ENCODE measurements at regions not wholly inside any gene's neighbourhood (a gene's known extent, or its start where the extent isn't known, plus 50 kb on each side); places are given as distances from the start of the nearest gene placed in this dataset.
A peak's percentile ranks its signal among the peaks of the same experiment; 100 is the strongest.

DNA sequence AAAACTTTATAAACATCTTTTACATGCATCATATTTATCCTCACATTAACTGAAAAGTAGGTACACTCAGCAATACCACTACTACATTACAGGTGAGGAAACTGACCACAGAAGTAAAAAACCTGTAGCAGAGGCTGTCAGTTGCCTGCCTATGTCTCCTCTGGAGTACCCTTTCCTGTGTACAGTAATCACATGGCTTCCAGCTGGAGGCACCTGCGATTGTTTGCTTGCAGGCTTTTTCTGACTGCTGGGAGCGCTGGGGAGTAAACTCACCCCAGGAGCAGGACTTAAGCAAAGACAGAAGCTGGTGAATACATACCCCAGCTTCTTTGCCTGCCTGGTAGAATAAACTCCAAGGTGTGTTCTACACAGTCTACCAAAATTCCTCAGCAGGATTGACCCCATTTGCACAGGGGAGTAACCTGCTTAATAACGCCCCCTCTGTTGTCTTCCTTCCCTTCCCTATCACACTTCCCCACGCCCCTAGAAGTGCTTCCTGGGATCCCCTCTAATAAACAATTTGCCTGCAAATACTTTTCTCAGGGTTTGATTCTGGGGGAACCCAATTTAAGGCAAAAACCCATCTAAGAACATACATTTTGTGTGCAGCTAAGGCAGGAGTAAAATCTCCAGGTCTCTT, 138.9 kb downstream of the PTH2R start:
- peak; percentile 52 for DNase-seq

DNA sequence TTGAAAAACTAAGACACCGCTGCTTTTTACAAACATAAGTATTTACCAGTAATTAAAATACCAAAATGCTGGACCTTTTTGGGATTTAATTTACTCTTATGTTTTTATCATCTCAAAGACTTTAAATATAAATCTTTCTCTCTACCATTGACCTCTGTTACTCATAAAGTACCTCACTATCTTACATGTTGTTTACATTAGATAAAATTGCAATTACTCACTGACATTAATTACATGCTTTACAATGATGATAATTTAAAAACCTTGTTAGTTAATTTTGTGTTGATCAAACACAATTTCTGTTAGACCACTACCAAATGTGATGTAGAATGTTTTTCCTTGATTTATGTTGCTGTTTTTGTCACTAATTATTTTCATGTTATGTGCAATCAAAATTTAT, 139.5 kb downstream of the PTH2R start:
- DNase-seq, result no peak

DNA sequence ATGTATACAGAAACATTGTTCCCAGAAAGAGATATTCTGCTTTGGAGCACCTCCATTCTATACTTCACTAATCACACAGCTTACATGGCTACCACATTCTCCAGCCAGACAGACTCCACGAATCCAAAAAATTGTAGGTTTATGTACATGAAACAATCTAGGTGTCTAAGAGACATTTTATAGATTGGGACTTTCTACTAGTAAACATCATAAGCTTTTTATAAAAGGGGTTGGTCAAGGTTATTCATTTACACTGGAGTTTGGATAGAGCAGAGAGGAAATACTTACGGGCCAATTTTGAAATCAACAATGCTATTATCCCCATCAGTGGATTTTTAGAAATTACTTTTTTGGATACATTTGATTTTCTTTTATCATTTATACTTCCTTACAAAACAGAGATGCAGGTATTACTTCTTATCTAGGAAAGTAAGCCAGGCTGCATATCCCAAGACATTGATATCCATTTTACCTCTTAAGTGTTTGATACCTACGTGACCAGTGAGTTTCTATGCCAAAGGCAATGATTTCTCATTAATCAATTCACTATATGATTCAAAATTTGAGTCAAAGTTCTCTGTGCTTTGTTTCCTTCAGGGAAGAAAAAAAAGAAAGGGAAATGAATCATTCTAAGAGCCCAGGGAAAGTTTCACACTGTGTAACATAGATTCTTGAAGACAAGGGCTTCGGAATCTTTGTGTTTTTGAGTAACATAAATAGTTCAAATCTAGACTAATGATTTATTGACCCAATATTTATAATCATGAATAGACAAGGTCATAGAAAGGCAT, 140.5 kb downstream of the PTH2R start:
- DNase-seq, result no peak

DNA sequence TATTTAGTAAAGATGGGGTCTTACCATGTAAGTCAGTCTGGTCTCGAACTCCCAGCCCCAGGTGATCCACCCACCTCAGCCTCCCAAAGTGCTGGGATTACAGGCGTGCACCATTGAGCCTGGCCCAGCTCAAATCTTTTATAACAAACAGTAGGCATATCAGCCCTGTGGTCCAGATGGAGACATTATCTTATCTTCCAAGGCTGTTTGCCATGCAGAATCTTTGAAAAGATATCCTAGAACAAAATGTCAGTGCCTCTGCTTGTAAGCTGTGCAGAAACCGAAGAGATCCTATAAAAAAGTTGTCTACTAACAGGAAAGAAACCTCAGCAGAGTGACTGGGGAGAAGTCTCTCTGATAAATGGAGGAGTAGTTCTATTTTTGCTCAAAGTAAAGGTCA, 142.1 kb downstream of the PTH2R start:
- DNase-seq, result no peak

DNA sequence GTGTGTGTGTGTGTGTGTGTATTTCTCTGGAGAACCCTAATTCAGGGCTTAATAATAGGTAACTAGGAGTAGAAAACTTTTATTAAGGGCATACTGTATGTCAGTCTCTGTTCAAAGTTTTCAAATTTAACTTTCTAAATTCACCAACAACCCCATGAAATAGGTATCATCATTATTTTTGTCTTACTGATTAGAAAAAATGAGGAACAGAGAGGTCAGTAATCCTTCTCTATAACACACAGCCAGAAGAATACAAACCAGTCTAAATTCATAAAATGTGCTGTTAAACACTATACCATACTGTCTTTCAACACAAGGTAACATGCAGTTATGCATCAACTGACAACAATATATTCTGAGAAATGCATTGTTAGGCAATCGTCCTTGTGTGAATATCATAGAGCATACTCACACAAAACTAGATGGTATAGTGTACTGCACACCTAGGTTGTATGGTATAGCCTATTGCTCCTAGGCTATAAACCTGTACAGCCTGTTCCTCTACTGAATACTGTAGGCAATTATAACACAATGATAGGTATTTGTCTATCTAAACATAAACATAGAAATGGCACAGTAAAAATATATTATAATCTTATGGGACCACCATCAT, 143.1 kb downstream of the PTH2R start:
- DNase-seq, result no peak

DNA sequence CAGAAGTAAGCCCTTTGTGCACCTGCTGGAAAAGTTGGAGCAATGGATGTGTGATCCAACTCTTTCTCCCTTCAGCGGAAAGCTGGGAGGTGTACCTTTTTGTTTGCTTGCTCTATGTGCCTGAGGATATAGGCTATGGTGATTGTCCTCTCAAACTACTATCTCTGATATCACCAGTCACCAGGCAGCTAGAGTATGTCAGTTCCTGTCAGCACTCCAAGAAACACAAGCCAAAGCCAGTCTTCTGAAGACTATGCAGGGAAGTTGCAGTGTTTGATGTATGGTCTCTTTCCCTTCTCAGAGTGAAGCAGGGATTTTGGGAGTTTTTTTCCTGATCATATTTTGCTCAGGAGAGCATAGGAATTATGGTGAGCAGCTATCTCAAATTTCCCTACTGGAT, 146.4 kb downstream of the PTH2R start:
- DNase-seq, result no peak

DNA sequence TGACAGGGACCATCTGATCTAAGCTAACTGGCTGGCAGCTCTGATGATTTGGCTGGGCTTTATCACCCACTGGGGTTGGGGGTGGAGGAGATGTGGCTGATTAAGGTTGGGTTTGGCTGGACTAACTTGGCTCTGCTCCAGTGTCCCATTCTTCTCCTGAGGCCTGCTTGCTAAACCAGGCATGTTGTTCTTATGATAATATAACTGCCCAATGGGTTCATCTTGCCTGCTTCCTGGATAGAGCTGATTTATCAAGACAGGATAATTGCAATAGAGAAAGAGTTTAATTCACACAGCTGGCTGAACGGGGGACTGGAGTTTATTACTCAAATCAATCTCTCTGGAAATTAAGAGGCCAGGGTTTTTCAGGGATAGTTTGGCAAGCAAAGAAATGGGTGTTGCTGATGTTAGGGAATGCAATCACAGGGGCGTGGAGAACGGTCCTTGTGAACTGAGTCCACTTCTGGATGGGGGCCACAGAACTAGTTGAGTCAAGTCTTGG, 150.4 kb downstream of the PTH2R start:
- no peak for DNase-seq

DNA sequence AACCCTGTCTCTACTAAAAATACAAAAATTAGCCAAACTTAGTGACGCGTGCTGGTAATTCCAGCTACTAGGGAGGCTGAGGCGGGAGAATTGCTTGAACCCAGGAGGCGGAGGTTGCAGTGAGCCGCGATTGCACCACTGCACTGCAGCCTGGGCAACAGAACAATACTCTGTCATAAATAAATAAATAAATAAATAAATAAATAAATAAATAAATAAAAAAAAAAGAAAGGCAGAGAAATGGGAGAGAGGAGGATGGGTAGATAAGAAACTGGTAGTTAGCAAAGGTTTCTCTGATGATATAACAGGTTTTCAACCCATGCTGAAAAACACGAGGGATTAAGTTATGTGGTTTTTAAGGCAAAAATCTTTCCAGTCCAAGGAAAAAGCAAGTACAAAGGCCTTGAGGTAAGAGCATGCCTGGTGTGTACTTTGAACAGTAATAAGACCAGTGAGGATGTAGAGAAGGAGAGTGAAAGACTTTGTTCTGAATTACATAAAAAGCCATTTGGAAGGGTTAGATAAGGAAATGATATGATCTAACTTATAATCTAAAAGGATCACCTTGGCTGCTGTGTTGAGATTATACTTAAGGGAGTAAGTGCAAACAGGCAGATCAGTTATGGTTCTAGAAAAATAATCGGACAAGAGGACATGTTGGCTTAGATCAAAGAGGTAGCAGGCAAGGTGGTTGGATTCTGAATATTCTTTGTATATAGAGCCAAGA, 159.3 kb downstream of the PTH2R start:
- DNase-seq, result no peak

DNA sequence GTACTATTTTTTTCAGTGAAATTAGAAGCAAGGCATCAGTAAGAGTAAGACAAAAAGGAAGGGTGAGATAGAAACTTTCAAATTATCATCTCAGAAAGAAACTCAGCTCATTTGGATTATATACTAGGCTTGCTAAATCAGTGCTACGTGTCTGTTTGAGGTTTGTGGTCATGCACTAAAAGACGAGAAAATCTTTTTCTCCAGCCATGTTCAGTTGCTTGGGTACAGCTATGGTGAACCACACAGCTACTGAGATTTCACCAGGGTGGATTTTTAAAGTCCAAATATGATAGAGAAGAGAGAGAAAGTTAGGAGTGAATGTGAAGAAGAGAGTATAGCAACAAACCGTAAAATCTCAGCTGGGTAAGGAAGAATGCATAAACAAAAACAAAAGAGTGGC, 161.6 kb downstream of the PTH2R start:
- no peak for DNase-seq

DNA sequence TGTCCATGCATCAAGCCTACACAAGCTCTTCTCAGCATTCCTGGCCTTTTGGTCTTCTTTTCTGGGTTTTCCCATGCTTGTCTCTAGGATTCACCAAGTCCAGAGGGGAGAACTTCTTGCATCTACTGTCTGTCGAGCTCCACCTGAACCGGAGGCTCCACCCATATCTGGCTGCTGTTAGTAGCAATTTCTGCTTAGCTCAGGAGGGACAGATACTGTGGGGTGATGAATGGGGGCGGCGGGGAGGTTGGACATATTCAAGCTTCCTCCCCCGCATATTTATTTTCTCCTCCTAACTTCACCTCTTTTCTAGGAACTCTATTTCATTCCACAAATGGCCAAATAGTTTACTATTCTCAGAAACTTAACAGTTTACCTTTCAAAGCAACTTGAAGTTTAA, 163.5 kb downstream of the PTH2R start:
- no peak for DNase-seq

DNA sequence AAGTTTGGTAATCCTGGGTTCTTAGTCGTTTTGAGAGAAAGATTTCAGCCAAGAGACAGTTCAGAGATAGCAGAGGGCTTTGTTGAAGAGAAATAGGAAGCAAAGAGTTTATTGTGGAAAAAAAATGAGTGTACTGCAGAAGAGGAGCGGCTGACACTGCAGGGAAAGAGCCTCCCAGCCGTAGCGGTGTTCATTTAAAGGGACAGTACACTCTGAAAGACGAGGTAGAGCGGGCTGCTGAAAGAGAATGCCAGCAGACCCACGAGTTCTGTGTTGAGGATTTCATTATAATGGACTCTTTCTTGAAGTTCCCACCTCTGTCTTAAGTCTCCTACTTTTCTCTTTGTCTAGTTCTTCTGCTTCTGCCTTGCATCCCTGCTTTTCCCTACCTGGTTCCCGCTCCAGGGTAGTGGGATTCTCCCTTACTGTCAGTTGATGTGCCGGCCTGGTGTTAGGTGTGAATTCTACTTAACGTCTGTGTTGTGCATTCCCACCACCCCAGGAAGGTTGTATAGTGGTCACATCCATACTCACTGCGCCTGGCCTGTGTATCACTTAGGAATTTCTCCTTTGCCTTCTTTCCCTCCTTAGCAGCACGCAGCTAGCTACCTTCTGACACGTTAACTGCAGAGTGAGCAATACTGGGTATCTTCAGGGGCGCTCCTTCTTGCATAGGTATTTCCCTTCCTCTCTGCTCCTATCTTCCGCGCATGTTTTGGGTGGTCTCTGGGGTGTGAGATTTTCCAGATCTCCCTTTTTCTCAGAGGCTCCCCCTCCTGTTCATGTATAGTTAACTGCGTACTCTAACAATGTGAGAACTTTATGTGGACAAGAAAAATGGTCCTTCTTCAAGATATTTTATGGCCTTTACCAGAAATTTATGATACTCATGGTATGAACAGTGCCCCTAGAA, 164.5 kb downstream of the PTH2R start:
- DNase-seq, result no peak

DNA sequence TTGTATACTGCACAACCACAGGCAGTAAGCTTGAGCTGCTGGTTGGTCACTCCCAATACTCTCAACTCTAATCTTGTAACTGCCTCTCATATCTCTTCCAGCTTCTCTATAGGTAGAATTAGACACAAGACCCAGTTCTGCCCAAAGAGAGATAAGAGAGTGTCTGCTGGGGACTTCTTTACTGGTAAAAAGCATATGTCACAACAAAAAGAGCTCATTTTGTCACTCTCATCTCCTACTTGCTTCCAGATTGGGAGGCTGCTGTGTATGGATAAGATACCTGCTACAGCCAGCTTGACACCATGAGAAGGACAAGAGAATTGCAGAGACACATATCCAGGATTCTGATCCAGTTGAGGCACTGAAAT, 165.2 kb downstream of the PTH2R start:
- DNase-seq, result no peak

DNA sequence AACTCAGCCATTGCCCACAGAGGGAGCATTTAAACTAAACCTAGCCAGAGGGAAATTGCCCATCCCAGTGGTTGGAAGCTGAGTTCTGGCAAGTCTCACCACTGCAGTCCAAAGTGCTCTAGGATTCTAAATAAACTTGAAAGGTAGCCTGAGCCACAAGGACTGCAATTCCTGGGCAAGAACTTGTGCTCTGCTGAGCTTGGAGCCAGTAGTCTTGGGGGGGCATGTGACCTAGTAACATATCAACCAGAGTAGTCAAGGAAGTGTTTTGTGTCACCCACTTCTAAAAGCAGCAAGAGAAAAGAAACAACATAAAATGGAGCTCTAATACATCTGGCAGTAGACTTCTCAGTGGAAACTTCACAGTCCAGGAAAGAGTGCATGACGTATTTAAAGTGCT, 167.0 kb downstream of the PTH2R start:
- DNase-seq, result no peak

DNA sequence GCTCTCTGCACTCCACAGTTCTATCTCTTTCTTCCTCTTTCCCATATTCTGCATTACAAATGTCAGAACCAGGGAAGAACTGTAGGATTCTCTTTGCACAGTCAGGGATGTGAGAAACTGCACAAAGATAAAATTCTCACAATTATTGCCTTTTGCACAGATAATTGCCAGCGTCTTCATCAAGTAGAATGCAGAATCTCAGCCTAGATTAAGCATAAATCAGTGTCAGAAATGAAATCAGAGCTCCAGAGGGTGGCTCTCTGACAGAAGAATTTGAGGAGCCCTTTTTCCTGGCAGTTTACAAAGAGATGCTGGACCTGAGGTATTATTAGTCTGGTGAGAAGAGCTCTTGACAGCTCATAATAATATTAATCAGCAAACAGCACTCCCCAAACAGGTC, 173.1 kb downstream of the PTH2R start:
- DNase-seq, result no peak

DNA sequence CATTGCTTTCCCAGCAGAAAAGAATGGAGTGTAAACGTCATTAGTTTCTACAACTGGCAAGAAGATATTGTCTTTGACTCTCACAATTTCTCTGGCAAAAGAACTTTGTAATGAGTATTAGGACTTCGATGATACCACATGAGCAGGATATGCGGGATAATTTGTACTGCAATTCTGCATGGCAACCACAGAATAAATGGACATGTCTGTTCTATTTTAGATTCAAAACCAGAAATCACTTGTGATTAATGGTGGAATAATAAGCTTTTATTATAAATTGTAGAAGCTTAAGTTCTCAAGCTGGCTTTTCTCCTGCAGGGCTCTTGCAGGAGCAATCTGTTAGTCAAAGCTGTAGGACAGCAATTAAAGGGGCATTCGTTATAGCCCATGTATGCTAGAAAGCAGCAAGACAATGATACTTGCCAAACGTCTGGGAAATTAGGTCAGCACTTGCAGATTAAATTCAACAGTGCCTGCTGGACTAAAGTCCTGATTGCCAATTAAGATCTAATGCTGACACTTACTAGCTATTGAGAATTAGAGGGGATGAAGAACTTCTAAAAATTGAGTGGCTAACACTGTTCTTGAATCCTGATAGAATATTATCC, 177.9 kb downstream of the PTH2R start:
- DNase-seq, result no peak

DNA sequence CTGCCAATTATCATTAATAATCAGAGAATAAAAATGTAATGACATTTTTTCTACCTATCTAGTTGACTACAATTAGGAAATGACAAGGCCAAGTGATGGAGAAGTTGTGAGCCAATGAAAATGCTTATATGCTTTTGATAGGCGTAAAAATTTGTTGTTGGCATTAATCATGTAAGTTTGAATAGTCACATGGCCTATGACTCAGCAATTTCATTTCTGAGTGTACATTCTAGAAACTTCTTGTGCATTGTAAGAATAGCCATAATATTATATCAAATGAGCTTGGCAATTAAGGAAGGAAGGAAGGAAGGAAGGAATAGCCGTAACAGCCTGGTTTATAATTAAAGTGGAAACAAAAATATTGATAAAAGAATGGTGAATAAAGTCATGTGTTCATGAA, 179.9 kb downstream of the PTH2R start:
- DNase-seq, result no peak

DNA sequence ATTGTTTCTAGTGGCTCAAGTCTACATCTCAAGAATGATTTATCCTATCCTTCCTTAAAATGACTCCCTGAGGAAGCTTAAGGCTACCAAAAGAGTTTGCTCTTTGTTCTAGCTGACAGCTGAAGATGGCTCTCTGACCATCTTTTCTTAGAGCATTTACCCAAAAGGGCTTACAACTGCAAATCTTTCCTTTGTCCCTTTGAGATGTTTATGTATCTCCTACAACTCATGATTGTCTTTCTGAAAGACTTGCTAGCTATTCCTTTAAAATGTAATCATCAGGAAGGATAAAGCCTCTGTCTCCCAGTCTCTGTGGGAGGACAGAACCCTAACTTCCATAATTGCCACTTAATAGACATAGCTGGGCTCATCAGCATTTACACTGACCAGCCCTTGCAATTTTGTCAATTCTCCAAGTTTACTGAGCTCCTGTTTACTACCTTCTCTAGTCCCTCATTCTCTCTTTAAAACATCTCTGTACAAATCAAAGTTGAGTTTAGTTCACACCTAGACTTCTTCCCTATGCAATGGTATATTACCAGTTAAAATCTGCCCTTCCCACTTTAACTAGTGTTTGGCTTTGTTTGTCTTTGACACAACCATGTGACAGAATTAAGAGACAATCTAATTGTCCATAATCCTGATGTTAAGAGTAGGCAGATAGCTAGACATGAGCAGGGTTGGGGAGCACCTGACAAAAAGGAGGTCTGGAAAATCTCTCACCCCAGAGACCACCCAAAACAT, 188.2 kb downstream of the PTH2R start:
- DNase-seq, result no peak

DNA sequence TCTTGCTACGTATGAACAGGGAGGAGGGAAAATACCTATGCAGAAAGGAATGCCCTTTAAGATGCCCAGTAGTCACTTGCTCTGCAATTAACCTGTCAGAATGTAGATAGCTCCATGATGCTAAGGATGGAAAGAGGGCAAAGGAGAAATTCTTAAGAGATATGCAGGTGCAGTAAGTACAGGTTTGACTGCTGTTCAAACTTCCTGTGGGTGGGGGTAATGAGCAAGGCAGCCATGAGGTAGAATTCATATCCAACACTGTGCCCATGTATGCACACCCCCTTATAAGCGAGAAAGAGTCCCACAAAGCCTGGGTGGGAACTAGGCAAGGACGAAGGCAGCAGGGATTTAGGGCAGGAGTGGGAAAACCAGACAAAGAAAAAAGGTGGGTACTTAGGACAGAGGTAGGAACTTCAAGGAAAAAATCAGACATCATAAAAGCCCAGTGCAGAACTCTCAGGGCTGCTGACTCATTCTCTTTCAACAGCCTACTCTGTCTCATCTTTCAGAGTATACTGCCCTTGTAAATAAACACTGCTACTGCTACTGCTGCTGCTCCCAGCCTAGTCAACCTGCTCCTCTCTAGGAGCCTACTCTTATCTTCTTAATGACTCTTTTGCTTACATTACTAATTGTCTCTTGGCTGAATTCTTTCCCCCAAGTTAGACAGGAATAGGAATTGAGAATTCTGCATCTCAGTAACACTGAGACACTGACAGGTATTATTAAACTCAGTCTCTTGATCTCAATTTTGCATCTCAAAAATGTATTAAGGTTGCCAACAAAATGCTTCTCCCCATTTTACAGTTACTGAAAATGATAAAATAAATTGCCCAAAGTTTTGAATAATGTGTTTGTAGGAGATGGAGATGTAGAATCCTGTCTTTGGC, 189.0 kb downstream of the PTH2R start:
- no peak for DNase-seq

DNA sequence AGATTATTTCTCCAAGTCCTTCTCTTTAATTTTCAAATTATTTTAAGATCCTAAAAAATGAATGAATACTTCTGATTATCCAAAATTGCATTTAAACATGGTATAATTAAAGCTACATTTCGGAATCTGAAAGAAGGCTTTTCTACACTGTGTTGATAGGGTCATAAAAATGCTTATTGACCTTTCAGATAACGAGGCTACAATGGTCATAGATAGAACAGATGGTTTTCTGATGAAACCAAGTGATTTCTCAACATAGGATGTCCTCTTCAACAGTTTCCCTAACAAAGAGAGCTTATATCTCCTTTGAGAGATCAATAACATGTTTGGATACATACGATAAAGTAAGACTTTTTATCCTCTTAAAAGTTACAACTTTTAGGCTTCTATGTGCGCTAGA, 201.1 kb downstream of the PTH2R start:
- DNase-seq, result no peak

All from NCI-H2029 treated with DMSO at 0.1 percent for 48 hours (cell line).